ENCODE measurements at regions not wholly inside any gene's neighbourhood (a gene's known extent, or its start where the extent isn't known, plus 50 kb on each side); places are given as distances from the start of the nearest gene placed in this dataset.

- TF ChIP-seq CTCF (IDR thresholded peaks at IDR 0.05) (no peak), EP300 (IDR thresholded peaks at IDR 0.05) (no peak)
Measured at GRCh38 chr7:35970458-35970857, 169.6 kb downstream of the SEPTIN7 start.

All from upper lobe of left lung (tissue), 4 donors.